Heart left ventricle (tissue), 13 donors: ENCODE measurements at regions not wholly inside any gene's neighbourhood (a gene's known extent, or its start where the extent isn't known, plus 50 kb on each side); places are given as distances from the start of the nearest gene placed in this dataset.

Experiments
- CTCF ChIP-seq, 12 donors: fragments of 200-600 bp; sonication (generic) in 4 of 12; IDR thresholded peaks; one replicate each; pipeline versions ENCODE4 v1.5.0 to v1.8.0; 2018 to 2022; ENCODE audit warnings: antibody characterized with exemption in 12 of 12, mild to moderate bottlenecking in 5 of 12
- POLR2A ChIP-seq, 2 donors: fragments of 450-650 bp; IDR thresholded peaks; one replicate each; pipeline ENCODE4 v1.6.1; 2017; ENCODE audit warnings: antibody characterized with exemption in 2 of 2, mild to moderate bottlenecking in 2 of 2, moderate library complexity in 2 of 2
- donor health status: ischemic (EF 13 %, LVEDD 7.1; RV severe dilation, severe dysfunction).
- donor health status: DM: no; HTN: yes; CAD: no.
- donor health status: DM: no; HTN: no; CAD: no.
- donor health status: ischemic (EF 25% LVEDD 6.9; RV normal size, moderate dysfunction).
- donor health status: ischemic (EF 25% LVEDD 5.7; RV mildly dilated, moderate dysfunction).
- donor health status: ischemic (EF 35%, LVEDD 5.7; RV mildly dilated, moderate dysfunction).
- donor health status: nonischemic (EF 11% LVEDD 7.7; RV severe dilation, severe dysfunction).
- donor health status: DM: yes; HTN: yes; CAD: no.
- donor health status: PGD.
- donor health status: ischemic (EF 29% LVEDD 5.4; RV normal size, mild dysfunction).
- donor health status: nonischemic (EF 23%, LVEDD 6.1; RV moderate dilation, normal function).

- no peak for TF ChIP-seq POLR2A (IDR thresholded peaks at IDR 0.05)
- TF ChIP-seq CTCF (IDR thresholded peaks at IDR 0.05) = no peak
Observed at GRCh38 chr2:123051136-123051535, 974.0 kb upstream of the CNTNAP5 start.
